Activated CD4-positive, alpha-beta T cell treated with anti-CD3 and anti-CD28 coated beads, Interleukin-2, amount 50 U/mL, for 16 hours (primary cell): ENCODE measurements at regions not wholly inside any gene's neighbourhood (a gene's known extent, or its start where the extent isn't known, plus 50 kb on each side); places are given as distances from the start of the nearest gene placed in this dataset.
"Not testable (repeated sequence)": the region's sequence is repeated elsewhere in the genome, so short reads cannot be mapped to it uniquely, and the experiment has no call there.

Experiments
- DNase-seq: peaks from one replicate; pipeline ENCODE4 v3.0.0-alpha.2; 2020

DNA sequence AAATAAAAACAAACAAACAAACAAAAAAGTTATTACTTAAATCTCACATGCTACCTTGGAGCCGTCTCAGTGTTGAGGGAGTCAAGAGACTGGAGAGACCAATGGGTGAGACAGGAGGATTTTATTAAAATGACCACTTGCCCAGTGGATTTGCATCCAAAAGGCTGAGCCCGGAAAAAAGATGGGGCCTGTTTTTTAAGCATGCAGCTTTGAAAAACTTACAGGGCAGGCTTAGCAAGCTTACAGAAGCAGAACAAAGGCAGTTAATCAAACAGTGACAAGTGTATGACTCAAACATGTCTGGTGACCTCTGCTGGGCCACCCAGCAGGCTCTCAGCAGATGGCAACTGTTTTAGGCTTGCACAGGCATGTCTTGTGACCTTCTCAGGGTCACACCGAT, 82.5 kb downstream of the POTEH start:
- not testable (repeated sequence) for DNase-seq

DNA sequence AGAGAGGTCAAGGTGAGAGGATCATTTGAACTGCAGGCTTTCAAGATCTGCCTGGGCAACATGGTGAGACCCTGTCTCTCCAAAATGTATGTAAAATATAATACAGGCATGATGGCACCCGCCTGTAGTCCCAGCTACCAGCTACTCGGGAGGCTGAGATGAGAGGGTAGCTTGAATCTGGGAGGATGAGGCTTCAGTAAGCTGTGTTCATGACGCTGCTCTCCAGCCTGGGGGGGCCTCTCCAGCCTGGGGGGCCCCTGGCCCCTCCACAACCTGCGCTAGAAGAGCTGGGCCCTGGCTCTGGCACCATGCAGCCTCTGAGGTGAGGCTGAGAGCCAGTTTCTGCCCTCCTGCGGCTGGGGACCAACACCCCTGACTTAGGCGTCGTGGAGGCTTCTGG, 85.3 kb downstream of the POTEH start:
- not testable (repeated sequence) for DNase-seq

DNA sequence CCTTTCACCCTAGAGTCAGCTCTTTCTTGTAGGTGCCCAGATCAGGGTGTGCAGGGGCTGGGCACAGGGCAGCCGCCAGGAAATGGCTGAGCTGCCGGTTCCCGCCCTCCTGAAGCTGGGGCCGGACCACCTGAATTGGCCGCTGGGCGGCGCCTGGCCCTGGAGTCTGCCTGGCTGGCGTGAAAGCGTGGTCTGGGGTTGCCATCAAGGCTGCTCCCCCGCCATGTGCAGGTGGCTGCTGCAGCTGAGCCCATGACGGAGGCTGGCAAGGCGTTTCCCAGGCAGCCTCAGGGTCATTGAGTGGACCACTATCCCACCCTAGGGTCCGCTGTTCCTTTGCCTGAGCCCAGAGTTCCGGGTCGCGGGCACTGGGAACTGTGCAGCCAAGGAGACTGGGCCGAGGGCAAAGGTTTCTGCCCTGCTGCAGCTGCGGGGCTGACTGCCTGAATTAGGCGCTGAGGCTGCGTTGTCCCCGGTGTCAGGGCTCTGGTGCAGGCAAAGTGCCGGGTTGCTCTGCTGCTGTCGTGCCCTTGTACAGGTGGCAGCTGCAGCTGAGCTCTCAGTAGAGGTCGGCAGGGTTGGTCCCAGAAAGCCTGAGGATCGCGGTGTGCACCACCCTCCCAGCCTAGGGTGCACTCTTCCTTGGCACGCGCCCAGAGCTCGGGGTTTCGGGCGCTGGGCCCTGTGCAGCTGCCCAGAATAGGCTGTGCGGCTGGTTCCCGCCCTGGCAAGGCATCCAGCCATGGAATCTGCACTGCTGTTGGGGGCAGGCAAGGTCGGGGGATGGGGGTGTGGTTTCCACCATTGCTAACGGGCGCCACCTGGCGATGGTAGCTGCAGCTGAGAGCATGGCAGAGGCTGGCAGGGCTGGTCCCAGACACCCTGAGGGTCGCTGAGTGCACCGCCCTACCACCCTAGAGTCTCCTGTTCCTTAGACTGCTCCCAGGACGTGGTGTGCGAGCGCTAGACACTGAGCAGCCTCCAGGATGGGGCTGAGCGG, 86.1 kb downstream of the POTEH start:
- not testable (repeated sequence) for DNase-seq

DNA sequence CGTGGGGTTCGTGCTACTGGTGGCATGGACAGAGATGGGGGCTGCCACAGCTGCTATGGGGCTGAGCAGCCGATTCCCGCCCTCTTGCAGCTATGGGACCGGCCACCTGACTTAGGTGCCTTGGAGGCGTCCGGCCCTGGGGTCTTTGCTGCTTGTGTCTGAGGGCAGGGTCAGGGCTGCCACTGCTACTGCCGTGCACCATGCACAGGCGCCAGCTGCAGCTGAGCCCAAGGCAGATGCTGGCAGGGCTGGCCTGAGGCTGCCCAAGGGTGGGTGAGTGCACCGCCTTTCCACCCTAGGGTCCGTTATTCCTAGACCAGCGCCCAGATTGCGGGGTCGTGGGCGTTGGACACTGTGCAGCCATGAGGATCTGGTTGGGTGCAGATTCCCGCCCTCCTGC, 86.9 kb downstream of the POTEH start:
- DNase-seq = not testable (repeated sequence)

DNA sequence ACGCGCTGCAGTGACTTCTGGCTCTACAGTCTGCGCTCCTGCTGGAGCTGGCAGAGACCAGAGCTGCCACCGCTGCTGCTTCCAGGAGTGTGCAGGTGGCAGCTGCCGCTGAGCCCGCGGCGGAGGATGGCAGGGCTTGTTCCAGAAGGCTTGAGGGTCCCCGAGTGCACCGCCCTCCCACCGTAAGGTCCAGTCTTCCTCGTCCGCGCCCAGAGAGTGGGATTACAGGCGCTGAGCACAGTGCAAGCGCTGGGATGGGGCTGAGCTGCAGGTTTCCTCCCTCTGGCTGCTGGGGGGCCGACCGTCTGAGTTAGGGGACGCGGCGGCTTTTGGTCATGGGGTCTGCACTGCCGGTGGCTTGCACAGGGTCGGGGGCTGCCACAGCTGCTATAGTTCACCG, 87.3 kb downstream of the POTEH start:
- not testable (repeated sequence) for DNase-seq

DNA sequence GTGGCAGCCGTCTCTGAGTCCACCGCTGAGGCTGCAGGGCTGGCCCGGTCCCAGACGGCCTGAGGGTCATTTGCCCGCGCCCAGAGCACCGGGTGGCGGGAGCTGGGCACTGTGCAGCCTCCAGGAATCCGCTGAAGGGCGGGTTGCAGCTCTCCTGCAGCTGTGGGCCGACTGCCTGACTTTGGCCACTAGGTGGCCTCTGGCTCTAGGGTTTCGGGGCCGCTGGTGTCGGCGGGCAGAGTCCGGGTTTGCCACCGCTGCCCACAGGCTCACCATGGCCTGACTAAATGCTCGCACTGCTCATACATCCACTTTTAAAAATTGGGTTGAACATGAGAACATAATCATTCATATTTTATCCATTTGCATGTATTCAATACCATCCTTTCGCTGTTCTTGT, 87.7 kb downstream of the POTEH start:
- DNase-seq = not testable (repeated sequence)

DNA sequence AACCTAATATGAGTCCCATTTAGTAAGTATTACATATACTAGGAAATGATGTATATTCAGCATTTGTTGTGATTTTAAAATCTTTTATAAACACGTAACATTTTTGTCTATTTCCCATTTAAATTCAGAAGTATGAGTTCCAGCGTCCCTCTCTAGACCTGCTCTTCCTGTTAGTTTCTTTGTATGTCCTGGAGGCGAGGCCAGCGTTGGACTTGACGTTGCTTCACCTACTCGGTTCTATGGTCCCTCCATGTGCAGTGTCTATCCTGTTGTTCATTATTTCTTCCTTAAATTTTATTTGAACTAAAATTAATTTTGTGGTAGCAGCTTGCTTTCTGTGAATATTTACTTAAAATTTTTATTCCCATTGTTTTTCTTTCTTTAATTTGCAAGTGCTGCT, 88.5 kb downstream of the POTEH start:
- not testable (repeated sequence) for DNase-seq

DNA sequence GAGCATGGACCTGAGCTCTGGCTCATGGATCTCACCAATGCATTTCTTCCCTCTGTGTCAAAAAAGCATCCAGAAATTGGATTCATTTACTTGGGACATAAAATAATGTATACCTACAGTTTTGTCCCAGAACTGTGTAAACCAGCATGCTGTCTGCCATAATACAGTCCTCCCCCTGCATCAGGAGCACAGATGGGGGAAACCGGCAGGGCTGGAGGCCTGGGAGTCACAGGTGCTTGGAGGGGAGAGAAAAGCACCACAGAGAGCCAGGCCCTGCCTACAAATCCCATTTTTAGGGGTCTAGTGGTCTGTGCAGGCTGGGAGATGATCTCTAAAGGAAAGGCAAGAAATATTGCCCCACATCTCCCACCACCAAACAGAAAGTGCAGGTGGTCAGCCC, 91.8 kb downstream of the POTEH start:
- not testable (repeated sequence) for DNase-seq

DNA sequence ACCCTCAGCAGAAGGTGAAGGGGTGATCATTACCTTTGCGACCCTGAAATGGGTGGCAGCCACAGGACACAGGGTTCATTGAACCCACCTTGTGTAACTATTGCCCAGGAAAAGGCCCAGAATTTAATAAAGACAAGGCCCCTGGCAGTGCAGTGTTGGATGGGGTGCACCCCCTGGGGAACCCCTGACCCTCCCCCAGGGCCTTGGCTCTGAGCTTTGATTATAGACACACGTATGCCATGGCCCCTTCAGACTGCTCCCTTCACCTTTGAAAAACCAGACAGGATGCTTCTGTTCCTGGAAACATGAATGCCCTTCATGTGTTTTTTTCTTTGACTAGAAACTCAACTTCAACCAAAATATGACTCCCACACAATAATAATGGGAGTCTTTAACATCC, 93.1 kb downstream of the POTEH start:
- DNase-seq = not testable (repeated sequence)

DNA sequence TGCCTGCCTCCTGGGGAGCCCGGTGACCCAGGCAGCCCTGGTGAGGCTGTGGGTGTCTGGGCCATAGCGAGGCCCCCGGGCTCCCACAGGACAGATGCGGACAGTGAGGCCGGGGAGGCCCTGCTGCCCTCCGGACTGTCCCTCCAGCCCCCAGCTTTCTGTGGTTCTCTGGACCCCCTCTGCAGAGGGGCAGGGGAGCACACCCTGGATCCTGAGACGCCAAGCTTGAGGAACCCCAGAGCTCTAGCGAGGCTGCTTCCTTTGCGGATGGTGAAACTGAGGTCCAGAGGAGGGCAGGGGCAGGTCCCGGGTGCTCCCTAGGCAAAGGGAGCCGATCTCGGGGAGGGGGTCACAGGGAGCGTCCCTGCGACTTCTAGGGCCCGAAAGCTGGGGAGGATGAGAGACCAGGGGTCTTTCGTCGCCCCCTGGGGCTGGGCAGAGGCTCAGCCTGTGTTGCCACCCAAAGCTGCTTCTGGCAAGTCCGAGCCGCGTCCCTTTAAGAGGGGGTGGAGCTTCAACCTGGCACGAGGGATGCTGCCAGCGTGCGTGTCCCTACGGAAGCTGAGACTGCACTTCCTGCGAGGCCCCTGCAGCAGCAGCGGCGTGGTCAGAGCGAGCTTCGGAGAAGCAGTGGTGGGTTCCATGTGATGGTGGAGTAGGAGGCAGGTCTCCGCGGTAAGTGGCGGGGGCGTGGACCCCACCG, 94.7 kb downstream of the POTEH start:
- not testable (repeated sequence) for DNase-seq

DNA sequence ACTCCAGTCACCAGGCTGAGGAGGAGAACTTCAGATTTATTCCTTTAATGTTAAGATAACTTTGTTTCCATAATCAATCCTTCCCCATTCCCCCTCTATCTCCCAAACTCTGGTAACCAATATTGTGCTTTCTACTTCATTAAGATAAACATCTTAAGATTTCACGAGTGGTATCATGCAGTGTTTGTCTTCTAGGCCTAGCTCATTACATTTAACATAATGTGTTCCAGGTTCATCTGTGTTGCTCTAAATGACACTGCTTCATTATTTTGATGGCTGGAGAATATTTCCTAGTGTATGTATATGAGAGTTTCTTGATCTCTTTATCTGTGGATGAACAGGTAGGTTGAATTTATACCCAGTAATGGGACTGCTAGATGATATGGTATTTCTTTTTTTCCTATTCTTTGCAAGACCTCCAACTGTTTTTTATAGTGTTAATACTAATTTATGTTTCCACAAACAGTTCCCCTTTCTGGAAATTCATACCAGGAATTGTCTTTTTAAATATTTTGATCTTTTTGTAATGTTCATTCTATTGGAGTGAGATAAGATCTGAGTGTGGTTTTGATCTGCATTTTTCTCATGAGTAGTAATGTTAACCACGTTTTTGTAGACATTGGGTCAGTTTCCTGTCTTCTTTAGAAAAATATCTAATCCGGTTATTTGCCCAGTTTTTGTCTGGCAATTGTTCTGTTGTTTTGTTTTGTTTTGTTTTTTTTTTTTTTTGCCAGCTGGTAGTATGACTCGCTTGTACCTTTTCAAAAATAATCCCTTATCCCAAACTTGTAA, 97.3 kb downstream of the POTEH start:
- DNase-seq = not testable (repeated sequence)

DNA sequence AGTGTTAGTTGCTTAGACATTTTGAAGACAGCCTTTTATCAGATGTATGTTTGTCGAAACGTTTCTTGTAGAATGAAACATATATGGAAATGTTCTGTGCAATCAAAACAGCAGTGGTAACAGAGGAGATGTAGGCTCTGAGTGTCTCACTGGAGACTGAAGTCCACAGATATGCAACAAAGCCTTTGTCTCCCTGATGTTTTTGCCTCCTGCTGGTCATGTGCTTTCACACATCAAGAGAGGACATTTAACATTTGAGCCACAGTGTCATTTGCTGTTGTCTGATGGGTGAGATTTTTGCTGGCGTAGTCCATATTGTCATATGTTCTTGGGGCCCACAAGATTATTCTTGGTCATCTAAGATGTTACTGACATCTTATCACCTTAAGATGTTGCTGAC, 101.7 kb downstream of the POTEH start:
- not testable (repeated sequence) for DNase-seq

DNA sequence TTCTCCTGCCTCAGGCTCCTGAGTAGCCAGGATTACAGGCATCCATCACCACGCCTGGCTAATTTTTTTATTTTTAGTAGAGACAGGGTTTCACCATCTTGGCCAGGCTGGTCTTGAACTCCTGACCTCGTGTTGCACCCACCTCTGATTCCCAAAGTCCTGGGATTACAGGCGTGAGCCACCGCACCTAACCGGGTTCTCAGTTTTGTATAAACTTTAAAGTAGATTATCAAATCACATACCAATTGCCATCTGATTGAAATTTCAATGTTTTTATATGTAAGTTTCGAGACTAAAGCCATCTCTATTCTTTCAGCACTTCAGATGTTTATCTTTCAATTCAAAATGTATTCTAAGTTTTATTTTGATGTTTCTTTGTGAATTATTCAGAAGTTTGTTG, 110.1 kb downstream of the POTEH start:
- not testable (repeated sequence) for DNase-seq

DNA sequence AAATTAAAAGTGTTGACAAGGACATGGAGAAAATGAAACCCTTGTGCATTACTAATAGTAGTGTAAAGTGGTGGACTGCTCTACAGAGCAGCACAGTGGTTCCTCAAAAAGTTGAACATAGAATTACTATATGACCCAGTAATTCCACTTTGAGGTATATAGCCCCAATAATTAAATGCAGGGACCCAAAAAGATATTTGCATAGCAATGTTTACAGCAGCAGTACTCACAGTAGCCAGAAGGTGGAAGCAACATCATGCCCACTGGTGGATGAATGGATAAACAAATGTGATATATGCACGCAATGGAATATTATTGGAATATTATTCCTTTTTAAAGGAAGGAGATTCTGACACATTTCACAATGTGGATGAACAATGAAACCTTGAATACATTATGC, 121.3 kb downstream of the POTEH start:
- DNase-seq = peak; percentile 12

DNA sequence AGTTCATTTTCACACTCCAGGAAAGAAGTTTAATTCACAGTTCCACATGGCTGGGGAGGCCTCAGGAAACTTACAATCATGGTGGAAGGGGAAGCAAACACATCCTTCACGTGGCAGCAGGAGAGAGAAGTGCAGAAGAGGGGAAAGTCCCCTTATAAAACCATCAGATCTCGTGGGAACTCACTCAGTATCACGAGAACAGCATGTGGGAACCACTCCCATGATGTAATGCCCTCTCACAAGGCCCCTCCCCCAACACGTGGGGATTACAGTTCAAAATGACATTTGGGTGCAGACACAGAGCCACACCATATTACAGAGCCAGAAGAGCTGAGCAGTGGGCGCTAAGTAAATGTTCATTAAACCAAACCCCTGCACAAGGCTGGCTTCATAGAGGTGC, 126.0 kb downstream of the POTEH start:
- DNase-seq = not testable (repeated sequence)

DNA sequence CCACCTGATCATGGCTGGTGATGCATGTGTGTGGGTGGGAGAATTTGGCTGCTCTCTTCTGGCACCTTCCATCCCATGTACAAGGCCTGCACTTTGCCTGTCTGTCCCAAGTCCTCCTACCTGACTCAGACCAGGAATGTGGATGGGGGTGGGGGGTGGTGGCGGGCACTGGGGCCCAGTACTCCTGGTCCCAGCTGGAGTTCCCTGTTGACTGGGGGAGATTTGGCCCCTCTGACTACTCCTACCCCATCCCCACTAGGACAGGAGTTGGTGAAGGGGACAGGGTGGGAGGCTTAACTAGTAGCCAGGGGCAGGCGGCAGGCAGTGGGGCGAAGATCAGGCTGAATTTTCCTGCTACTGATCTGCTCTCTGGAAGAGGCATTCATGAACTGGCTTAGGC, 126.6 kb downstream of the POTEH start:
- not testable (repeated sequence) for DNase-seq

DNA sequence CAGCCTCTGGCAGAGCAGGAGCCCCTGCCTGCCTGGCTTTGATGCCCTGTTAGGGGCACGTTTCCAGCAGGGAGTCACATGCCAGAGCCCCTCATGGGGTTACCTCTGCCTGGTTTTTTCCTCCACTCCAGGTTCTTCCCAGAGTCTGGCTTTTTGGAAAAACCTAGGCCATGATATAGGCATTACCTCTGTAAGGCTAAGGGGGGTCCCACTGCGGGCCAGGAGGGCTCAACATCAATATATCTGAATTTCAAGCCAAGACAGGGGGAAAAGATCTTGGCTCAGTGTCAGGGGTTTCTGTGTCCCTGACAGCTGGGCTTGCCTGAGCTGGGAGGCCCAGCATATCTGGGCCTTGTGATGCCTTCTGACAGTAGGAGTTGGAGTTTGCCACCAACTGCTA, 127.4 kb downstream of the POTEH start:
- DNase-seq = not testable (repeated sequence)

DNA sequence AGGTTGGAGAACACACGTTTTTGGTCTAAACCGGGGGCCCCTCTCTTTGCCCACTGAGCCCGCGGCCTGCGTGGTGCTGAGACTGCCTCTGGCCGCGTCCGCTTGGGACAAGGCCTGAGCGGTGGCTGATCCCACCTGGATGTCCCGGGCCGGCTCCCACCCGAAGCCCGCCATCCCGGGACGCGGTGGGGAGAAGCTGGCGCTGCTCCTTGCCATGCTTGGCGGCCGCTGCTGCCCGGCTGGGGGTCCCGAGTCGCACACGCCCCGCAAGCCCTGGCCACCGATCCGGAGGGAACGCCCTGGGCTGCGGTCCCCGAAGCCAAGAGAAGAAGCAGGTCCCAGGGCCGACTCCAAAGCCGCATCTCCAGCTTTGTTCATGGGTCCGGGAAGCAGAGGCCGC, 130.1 kb downstream of the POTEH start:
- not testable (repeated sequence) for DNase-seq

DNA sequence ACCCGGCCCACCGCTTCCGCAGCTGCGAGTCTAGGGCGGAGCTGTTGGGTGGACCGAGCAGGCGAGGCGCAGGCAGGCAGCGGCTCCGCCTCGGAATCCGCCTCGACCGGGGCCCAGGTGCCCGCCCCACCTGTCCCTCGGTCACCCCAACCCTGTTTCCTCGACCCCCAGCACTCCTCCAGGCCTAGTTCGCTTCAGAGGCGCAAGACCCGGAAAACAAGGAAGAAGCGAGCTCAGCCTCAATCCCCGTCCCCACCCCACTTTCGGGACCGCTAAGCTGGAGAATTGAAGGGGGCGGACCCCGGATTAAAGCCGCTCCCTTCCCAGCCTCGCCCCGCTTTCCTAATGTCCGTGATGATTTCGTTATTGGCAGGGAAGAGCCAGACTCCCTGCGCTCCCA, 131.3 kb downstream of the POTEH start:
- DNase-seq = not testable (repeated sequence)

DNA sequence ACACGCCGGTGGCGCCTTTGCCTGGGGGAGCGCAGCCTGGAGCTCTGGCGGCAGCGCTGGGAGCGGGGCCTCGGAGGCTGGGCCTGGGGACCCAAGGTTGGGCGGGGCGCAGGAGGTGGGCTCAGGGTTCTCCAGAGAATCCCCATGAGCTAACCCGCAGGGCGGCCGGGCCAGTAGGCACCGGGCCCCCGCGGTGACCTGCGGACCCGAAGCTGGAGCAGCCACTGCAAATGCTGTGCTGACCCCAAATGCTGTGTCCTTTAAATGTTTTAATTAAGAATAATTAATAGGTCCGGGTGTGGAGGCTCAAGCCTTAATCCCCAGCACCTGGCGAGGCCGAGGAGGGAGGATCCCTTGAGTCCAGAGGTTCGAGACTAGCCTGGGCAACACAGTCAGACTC, 132.2 kb downstream of the POTEH start:
- DNase-seq = not testable (repeated sequence)

DNA sequence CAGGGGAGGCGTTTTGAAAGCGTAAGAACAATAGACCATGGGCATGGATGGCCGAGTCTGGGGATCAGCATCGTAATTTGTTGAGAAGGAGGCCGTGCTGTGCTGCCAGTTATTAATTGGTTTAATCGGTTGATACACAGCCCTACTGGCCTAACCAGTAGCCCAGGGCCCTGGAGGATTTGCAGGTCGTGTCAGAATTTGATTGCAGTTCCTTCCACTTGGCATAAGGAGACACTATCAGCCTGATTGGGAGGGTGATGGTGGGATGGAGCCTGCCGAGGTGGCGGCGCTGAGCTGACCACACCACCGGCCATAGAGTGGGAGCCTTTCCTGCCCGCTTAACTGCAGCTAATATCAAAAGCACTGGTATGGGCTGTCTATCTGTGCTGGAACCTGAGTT, 133.4 kb downstream of the POTEH start:
- not testable (repeated sequence) for DNase-seq

DNA sequence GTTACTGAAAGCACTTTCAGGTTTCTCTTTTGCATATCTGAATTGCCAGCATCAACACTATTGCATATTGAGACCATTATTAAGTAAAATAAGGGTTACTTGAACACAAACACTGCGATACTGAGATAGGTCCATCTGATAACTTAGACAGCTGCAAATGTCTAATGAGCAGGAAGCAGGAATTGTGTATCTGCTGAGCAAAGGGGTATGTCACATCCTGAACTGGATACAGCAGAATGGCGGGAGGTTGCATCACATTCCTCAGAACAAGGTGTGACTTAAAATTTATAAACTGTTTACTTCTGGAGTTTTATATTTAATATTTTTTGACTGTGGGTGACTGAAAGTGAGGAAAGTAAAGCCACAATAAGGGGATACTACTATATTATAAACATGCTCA, 142.4 kb downstream of the POTEH start:
- not testable (repeated sequence) for DNase-seq

DNA sequence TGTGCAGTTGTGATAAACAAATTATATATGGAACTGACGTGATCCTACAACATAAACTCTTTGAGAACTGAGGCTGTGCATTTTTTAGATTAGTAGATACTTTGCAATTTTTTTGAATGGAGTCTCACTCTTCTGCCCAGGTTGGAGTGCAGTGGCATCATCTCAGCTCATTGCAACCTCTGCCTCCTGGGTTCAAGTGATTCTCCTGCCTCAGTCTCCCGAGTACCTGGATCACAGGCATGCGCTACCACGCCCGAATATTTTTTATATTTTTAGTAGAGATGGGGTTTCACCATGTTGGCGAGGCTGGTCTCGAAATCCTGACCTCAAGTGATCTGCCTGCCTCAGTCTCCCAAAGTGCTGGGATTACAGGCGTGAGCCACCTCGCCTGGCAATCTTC, 145.9 kb downstream of the POTEH start:
- DNase-seq = not testable (repeated sequence)
